ENCODE measurements at regions not wholly inside any gene's neighbourhood (a gene's known extent, or its start where the extent isn't known, plus 50 kb on each side); places are given as distances from the start of the nearest gene placed in this dataset.

DNA sequence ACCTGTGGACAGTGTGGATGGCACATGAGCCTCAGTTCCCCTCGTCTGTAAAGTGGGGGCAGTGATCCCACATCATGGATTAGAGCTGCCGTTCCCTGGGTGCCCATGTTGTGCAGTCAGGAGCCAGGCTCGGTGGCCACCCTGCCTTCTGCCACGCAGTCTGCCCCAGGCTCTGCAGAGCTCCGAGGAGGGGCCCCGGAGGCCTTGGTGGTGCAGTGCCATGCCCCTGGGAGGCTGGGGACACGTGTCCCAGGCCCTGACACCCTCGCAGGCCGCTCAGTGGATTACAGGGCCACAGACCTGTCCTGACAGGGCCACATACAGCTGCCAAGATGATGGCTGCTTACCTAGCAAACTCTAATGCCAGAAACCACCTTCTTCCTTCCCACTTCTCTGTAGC is 59.7 kb upstream of the ZNF469 start:
- TF ChIP-seq EP300 (IDR thresholded peaks at IDR 0.05; ENCODE audit: borderline replicate concordance) = no peak
- TF ChIP-seq, protein P1, sequence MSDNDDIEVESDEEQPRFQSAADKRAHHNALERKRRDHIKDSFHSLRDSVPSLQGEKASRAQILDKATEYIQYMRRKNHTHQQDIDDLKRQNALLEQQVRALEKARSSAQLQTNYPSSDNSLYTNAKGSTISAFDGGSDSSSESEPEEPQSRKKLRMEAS (IDR thresholded peaks at IDR 0.05) = no peak
- TF ChIP-seq, protein P2, sequence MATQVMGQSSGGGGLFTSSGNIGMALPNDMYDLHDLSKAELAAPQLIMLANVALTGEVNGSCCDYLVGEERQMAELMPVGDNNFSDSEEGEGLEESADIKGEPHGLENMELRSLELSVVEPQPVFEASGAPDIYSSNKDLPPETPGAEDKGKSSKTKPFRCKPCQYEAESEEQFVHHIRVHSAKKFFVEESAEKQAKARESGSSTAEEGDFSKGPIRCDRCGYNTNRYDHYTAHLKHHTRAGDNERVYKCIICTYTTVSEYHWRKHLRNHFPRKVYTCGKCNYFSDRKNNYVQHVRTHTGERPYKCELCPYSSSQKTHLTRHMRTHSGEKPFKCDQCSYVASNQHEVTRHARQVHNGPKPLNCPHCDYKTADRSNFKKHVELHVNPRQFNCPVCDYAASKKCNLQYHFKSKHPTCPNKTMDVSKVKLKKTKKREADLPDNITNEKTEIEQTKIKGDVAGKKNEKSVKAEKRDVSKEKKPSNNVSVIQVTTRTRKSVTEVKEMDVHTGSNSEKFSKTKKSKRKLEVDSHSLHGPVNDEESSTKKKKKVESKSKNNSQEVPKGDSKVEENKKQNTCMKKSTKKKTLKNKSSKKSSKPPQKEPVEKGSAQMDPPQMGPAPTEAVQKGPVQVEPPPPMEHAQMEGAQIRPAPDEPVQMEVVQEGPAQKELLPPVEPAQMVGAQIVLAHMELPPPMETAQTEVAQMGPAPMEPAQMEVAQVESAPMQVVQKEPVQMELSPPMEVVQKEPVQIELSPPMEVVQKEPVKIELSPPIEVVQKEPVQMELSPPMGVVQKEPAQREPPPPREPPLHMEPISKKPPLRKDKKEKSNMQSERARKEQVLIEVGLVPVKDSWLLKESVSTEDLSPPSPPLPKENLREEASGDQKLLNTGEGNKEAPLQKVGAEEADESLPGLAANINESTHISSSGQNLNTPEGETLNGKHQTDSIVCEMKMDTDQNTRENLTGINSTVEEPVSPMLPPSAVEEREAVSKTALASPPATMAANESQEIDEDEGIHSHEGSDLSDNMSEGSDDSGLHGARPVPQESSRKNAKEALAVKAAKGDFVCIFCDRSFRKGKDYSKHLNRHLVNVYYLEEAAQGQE (IDR thresholded peaks at IDR 0.05; ENCODE audit: low read depth) = no peak
- TF ChIP-seq TAF1 (IDR thresholded peaks at IDR 0.05; ENCODE audit: low read depth) = no peak
- TF ChIP-seq RAD21 (IDR thresholded peaks at IDR 0.05; ENCODE audit: low read depth) = no peak
- no peak for TF ChIP-seq TEAD4 (IDR thresholded peaks at IDR 0.05)
- no peak for TF ChIP-seq ZBTB7A (IDR thresholded peaks at IDR 0.05; ENCODE audit: low read depth)
- TF ChIP-seq YY1 (IDR thresholded peaks at IDR 0.05; ENCODE audit: low read depth) = no peak
- TF ChIP-seq CREB1 (IDR thresholded peaks at IDR 0.05; ENCODE audit: low read depth) = no peak
- TF ChIP-seq CEBPB (IDR thresholded peaks at IDR 0.05) = no peak
- TF ChIP-seq EGR1 (IDR thresholded peaks at IDR 0.05) = no peak
- TF ChIP-seq TCF12 (IDR thresholded peaks at IDR 0.05; ENCODE audit: low read depth) = no peak

All from Ishikawa (cell line).